HG03354 (cell line): ENCODE measurements at regions not wholly inside any gene's neighbourhood (a gene's known extent, or its start where the extent isn't known, plus 50 kb on each side); places are given as distances from the start of the nearest gene placed in this dataset.
"Not testable (repeated sequence)": the region's sequence is repeated elsewhere in the genome, so short reads cannot be mapped to it uniquely, and the experiment has no call there.

Experiments used
- ATAC-seq: cut with Tn5 transposase; IDR thresholded peaks from one replicate; pipeline ENCODE4 v1.9.1; 2021; ENCODE audit warnings: mild to moderate bottlenecking; ENCODE audit not compliant: unreplicated experiment, poor library complexity, severe bottlenecking

GRCh38 chr1:182331387-182331786, 60.2 kb downstream of the GLUL start:
- ATAC-seq: no peak

DNA sequence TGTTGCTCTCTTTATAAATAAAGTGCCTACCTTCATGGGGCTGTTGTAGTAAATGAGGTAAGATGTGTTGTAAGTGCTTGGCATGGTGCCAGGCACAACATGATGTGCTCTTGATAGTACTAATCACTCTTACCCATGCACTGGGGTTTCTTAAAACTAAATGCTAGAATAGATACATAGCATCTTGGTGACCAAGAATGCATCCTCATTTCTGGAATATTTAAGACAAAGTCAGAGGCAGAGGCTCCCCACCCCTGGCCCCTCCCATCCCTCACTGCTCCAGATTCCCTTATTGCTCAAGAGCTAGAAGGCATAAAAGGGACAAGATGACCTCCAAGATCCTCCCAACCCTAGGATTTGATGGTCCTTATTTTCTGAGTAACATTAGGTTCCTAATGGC, 61.3 kb downstream of the GLUL start:
- no peak for ATAC-seq

GRCh38 chr1:182329471-182329870, 62.1 kb downstream of the GLUL start:
- ATAC-seq: no peak

DNA sequence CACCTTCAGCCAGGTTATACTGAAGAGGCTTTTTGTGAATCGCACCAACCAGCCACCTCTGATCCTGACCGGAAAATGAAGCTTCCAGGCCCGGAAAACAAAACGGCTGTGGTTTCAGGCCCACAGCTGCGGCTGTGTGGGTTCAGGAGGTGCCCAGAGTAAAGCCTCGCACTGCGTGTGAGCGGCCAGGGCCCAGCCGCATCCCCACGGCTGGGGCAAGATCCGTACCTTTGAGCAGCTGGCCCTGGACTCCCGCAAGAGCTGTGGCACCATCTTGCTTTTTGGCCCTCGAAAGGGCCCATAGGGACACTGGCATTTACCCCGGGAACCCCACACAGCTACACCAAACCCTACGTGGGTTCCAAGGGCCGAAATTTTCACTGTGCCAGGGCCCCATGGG, 63.0 kb downstream of the GLUL start:
- no peak for ATAC-seq

GRCh38 chr1:182325339-182325738, 66.3 kb downstream of the GLUL start:
- ATAC-seq: no peak

- not testable (repeated sequence) for ATAC-seq
These were observed 70.1 kb downstream of the GLUL start for GRCh38 chr1:182321532-182321931.

DNA sequence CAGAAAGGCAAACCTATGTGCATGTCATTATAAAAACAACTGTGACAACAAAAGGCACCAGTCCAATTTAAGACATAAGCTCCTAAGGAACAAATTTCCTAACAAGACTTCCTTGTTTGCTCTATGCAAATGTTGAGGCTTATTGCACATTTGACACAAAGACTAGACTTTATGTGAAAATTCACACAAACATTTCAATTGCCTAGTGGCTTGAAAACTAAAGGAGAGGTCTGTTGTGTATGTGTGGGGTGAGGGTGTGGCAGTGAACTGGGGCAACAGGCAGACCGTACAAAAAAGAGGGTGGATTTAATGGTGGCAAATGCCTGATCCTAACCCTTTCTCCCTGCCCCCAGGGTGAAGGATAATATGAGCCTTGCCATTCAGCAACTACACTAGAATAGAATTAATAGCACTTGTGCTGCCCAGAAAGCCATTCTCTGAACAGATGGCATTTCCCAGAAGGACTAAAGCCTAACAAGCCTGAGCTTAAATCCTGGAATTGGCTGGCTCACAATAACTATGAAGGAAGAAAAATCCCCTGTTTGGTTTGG, 73.9 kb downstream of the GLUL start:
- ATAC-seq: no peak

GRCh38 chr1:182316454-182316853, 75.1 kb downstream of the GLUL start:
- ATAC-seq: not testable (repeated sequence)

GRCh38 chr1:182315167-182315556, 76.4 kb downstream of the GLUL start:
- no peak for ATAC-seq

DNA sequence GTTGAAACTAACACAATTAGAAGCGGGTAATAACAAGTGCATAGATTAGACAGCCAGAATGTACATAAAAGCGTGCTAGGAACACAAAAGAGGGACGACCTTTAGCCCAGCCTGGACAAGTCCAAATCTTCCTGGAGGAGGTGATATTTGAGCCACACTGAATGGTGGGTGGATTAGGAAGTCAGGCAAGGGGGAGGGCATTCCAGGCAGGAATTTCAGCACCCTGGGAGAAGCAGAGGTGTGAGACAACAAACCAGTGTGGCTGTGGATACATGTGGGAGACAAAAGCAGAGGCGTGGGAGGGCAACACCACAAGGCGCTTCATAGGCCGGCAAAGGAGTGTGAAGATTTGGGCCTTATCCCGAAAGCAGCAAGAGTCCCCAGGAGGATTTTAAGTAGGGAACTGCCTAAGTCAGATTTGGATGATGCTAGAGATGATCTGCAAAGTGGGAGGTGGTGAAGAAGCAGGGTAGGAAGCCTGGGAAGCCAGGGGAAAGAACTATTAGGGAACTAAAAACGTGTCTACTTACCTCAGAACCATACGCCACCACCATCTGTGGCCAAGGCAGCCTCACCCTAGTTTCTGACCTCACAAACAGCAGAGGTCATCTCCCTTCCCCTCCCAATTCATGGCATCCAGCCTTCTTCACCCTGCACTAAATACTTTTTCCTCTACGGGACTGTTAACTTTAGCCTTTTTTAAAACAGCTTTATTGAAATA, 81.8 kb downstream of the GLUL start:
- ATAC-seq: no peak

DNA sequence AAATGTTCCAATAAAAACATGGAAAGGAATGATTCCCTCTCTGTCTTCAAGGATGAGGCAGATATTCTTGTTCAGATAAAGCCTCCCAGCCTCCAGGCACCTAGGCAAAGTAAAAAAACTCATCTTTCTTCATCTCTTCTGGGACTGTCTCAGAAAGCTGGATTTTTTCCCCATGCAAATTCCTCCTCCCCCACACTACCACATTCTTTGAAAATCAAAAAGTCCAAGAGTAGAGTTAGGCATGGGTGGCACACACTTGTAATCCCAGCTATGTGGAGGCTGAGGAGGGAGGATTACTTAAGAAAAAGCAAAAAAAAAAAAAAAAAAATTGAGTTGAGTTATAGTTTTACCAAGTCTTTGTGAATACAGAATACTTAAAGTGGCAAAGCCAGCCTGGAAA, 82.8 kb downstream of the GLUL start:
- ATAC-seq: no peak

- not testable (repeated sequence) for ATAC-seq
These were observed 84.1 kb downstream of the GLUL start for GRCh38 chr1:182307486-182307885.

DNA sequence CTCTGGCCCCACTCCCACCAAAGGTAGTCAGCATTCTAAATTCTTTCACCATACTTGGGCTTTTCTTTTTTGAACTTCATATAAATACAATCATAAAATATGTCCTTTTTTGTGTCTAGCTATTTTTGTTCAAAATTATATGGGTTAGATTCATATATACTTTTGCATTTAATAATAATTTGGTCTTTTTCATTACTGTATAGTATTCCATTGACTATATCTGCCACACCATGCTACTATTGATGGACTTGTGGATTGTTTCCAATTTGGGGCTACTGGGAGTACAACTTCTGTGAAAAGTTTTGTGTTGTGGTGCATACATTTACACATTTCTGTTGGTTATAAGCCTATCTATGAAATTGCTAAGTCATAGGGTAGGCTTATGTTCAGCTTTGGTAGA, 85.7 kb downstream of the GLUL start:
- ATAC-seq: no peak

- ATAC-seq: no peak
These were observed 87.0 kb downstream of the GLUL start for GRCh38 chr1:182304627-182305026.

GRCh38 chr1:182304218-182304617, 87.4 kb downstream of the GLUL start:
- peak; percentile 10 for ATAC-seq

DNA sequence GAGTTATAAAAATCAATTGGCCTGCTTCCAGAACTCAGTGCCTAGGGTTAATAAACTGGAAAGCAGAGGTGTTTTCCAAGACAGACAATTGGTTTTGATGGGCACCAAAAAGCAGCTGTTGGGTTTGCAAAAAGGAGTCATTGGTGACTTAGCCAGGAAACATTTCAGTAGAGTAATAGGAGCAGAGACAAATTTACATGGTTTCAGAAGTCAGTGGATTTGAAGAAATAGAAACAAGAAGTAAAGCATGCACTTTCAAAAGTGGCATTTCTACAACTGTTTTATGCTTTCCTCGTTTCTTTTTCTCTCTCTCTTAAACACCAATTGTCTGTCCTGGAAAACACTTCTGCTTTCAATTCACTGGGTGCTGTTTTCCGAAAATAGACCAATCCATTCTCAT, 87.8 kb downstream of the GLUL start:
- peak; percentile 84 for ATAC-seq

DNA sequence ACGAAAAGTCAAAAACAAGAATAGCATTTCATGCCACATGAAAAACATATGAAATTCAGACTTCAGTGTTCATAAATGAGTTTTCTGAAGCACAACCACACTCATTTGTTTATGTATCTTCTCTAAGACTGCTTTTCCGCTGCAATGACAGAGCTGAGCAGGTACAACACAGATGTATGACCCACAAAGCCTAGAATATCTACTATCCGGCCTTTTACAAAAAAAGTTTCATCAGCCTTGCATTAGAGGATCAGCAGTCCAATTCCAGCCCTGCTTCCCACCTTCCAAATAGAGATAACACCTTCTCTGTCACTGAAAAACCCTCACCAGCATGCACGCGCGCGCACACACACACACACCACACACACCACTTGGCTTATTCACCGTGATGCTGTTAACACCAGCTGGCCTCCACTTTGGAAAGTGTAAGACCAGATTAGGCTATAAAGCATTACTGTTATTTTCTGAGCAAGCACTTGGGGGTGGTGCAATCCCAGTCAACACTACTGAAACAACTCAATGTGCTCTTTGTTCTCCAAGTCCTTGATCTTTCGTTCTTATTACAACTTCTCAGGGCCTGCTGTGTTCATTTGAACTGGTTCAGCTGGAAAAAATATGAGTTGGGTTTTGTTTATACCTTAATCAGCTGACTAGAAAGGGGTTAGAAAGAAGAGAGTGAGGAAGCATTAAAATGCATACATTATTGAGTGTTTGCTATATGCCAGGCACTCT, 90.0 kb downstream of the GLUL start:
- no peak for ATAC-seq

DNA sequence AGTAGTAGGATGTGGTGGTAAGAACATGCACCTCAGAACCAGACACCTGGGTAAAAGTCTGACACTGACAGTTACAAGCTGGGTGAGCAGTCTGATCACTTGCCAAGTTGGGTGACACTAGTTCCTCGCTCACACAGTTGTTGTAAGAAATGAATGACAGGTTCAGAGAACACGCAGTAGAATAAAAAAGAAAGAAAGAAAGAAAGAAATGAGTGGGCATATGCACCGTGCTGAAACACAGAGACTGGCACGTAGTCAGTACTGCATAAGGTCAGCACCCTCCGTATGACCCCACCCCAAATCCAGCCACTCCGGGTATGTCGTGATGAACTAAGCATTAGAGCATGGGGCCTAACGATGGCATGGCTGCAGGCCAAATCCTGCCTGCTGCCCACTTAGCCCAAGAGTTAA, 90.6 kb downstream of the GLUL start:
- ATAC-seq: no peak

- ATAC-seq: no peak
These were observed 91.6 kb downstream of the GLUL start for GRCh38 chr1:182299728-182300616.

DNA sequence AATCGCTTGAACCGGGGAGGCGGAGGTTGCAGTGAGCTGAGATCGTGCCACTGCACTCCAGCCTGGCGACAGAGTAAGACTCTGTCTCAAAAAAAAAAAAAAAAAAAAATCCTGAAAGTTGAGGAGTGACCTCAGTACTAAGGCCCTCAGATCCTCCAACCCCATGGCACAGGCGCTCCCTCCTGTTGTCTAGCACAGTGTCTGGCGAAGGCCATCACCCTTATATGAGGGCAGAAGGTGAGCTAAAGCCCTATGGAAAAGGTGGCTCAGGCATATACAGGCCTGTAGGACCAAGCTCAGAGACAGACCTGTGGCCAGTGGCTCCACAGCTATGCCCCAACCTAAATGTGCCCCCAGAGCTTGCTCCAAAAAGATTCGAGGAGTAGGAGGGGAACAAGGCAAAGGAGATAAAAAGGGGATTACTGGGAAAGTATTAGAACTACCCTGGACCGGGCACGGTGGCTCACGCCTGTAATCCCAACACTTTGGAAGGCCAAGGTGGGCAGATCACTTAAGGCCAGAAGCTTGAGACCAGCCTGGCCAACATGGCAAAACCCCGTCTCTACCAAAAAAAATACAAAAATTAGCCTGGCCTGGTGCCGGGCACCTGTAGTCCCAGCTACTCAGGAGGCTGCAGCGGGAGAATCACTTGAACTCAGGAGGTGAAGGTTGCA, 92.4 kb downstream of the GLUL start:
- ATAC-seq: not testable (repeated sequence)
